Smooth muscle cell (in vitro differentiated cells): ENCODE measurements at regions not wholly inside any gene's neighbourhood (a gene's known extent, or its start where the extent isn't known, plus 50 kb on each side); places are given as distances from the start of the nearest gene placed in this dataset.
"Not testable (repeated sequence)": the region's sequence is repeated elsewhere in the genome, so short reads cannot be mapped to it uniquely, and the experiment has no call there.

Experiments
- DNase-seq: peaks from one replicate; lab custom pipeline; 2025; ENCODE audit not compliant: unreplicated experiment; lab: John Stamatoyannopoulos, UW
- H2AFZ ChIP-seq: fragments of 200-600 bp; sonication (generic); 2 replicates; pipeline ENCODE4 v1.6.0; 2016; ENCODE audit warnings: antibody characterized with exemption, low read depth, mild to moderate bottlenecking
- H3F3A ChIP-seq: fragments of 200-600 bp; sonication (generic); 2 replicates; pipeline ENCODE4 v1.6.0; 2017; ENCODE audit warnings: antibody characterized with exemption, low read depth
- H3K27ac ChIP-seq: fragments of 200-600 bp; sonication (generic); 2 replicates; pipeline ENCODE4 v1.5.1; 2016; ENCODE audit warnings: low read depth, mild to moderate bottlenecking
- H3K27me3 ChIP-seq: fragments of 200-600 bp; sonication (generic); 2 replicates; pipeline ENCODE4 v1.6.1; 2016; ENCODE audit warnings: low read depth, mild to moderate bottlenecking
- H3K36me3 ChIP-seq: fragments of 200-600 bp; sonication (generic); 2 replicates; pipeline ENCODE4 v1.5.1; 2016; ENCODE audit warnings: low read depth
- H3K4me1 ChIP-seq: fragments of 200-600 bp; sonication (generic); 2 replicates; pipeline ENCODE4 v1.5.1; 2016; ENCODE audit warnings: low read depth
- H3K4me2 ChIP-seq: fragments of 200-600 bp; sonication (generic); 2 replicates; pipeline ENCODE4 v1.6.0; 2016; ENCODE audit warnings: mild to moderate bottlenecking
- H3K4me3 ChIP-seq: fragments of 200-600 bp; sonication (generic); 2 replicates; pipeline ENCODE4 v1.5.1; 2016; ENCODE audit warnings: mild to moderate bottlenecking
- H3K79me2 ChIP-seq: fragments of 200-600 bp; sonication (generic); 2 replicates; pipeline ENCODE4 v1.6.0; 2016; ENCODE audit warnings: low read depth, mild to moderate bottlenecking
- H3K9ac ChIP-seq: fragments of 200-600 bp; sonication (generic); 2 replicates; pipeline ENCODE4 v1.6.0; 2016; ENCODE audit warnings: low read depth
- H3K9me3 ChIP-seq: fragments of 200-600 bp; sonication (generic); replicated peaks from 2 replicates; pipeline ENCODE4 v1.5.1; 2016; ENCODE audit warnings: low read depth
- H4K20me1 ChIP-seq: fragments of 200-600 bp; sonication (generic); 2 replicates; pipeline ENCODE4 v1.6.0; 2016; ENCODE audit warnings: low read depth
- WGBS: methylation state at CpG from one replicate; pipeline ENCODE4 v1.1.7; 2016; ENCODE audit warnings: low lambda C conversion rate; 5-methylcytosine and 5-hydroxymethylcytosine counted together
- TF ChIP-seq, protein P1 (sequence below): fragments of 200-600 bp; sonication (generic); IDR thresholded peaks from 2 replicates; pipeline ENCODE4 v1.5.1; 2017; ENCODE audit warnings: borderline replicate concordance, mild to moderate bottlenecking, antibody characterized with exemption; ENCODE audit not compliant: insufficient read depth, poor library complexity, severe bottlenecking

DNA sequence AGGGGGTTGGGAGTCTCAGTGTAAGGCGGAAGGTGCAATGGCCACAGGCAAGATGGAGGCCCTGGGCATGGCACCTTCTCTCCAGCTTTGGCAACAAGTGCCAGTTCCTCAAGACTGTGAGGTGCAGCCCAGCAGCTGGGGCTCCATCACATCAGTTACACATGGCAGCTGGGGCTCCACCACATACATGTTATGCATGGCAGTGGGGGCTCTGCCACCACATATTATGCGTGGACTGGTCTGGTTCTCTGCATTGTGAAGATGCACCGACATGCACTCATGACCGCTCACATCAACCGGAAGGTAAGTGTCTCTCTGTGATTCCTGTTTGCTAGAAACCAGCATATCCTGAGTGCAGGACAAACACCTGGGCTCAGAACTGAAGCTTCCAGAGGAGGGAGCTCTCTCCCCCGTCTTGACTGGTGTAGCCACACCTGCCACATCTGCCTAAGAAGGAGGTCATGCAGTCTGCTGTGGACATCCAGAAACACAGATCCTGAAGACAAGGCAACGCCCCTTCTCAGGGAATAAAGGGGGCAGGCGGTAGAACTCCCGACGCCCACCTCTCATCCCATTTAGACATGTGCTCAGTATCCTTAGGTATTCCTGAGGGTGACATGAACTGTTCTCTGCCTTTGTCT is 104.1 kb upstream of the TMPRSS2 start:
- TF ChIP-seq, protein P1, sequence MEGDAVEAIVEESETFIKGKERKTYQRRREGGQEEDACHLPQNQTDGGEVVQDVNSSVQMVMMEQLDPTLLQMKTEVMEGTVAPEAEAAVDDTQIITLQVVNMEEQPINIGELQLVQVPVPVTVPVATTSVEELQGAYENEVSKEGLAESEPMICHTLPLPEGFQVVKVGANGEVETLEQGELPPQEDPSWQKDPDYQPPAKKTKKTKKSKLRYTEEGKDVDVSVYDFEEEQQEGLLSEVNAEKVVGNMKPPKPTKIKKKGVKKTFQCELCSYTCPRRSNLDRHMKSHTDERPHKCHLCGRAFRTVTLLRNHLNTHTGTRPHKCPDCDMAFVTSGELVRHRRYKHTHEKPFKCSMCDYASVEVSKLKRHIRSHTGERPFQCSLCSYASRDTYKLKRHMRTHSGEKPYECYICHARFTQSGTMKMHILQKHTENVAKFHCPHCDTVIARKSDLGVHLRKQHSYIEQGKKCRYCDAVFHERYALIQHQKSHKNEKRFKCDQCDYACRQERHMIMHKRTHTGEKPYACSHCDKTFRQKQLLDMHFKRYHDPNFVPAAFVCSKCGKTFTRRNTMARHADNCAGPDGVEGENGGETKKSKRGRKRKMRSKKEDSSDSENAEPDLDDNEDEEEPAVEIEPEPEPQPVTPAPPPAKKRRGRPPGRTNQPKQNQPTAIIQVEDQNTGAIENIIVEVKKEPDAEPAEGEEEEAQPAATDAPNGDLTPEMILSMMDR = no peak
- H3K9me3 ChIP-seq = no peaks in the 10 kb centered on the region
- peaks cover 11% of the 10 kb centered on the region for H3K4me1 ChIP-seq
- no peaks in the 10 kb centered on the region for H4K20me1 ChIP-seq
- H3K79me2 ChIP-seq = no peaks in the 10 kb centered on the region
- H3K4me3 ChIP-seq = no peak overlapping the region
- H3K36me3 ChIP-seq = no peaks in the 10 kb centered on the region
- no peak overlapping the region for H2AFZ ChIP-seq
- 43% methylated on average over 10 of the region's 10 CpGs for WGBS
- no peaks in the 10 kb centered on the region for H3K27me3 ChIP-seq
- H3K27ac ChIP-seq = no peak overlapping the region
- no peak for DNase-seq
- no peak overlapping the region for H3K9ac ChIP-seq
- no peaks in the 10 kb centered on the region for H3F3A ChIP-seq
- H3K4me2 ChIP-seq = peak overlapping the region; percentile 74

DNA sequence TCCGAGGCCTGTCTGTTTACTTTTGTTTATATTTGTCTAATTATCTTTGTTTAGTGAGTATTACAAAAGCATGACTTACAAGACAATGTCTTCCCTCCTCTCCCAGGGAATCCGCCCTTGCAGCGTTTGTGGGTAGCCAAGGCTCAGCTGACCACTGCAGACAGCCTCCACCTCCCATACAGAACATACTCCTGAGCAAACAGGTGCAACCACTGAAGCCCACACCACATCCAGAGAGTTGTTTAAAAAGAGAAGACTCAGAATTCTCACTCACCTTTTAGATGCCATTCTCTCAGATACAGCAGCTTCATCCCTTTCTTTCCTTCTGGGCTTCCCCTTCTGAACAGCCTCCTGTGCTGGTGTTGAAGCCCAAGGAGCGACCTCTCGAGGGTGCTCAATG is 103.5 kb upstream of the TMPRSS2 start:
- no peak for DNase-seq
- Histone ChIP-seq H3K27me3 (no peaks in the 10 kb centered on the region), H3K4me3 (no peak overlapping the region), H3K27ac (no peak overlapping the region), H2AFZ (no peak overlapping the region), H4K20me1 (no peaks in the 10 kb centered on the region), H3K9me3 (no peaks in the 10 kb centered on the region), H3K9ac (no peak overlapping the region), H3K79me2 (no peaks in the 10 kb centered on the region), H3K4me2 (no peak overlapping the region), H3K4me1 (peaks cover 11% of the 10 kb centered on the region), H3K36me3 (no peaks in the 10 kb centered on the region), H3F3A (no peaks in the 10 kb centered on the region)
- TF ChIP-seq, protein P1 = no peak
- WGBS = 91% methylated on average over 5 of the region's 5 CpGs

DNA sequence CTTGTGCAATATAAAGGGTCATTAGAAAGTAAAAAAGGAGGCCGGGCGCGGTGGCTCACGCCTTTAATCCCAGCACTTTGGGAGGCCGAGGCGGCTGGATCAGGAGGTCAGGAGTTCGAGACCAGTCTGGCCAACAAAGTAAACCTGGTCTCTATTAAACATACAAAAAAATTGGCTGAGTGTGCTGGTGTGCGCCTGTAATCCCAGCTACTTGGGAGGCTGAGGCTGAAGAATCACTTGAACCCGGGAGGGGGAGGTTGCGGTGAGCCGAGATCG is 102.8 kb upstream of the TMPRSS2 start:
- 94% methylated on average over 12 of the region's 12 CpGs for WGBS
- not testable (repeated sequence) for H2AFZ ChIP-seq, H3K9me3 ChIP-seq, H3K36me3 ChIP-seq, H3K9ac ChIP-seq, H3K4me3 ChIP-seq, H3K79me2 ChIP-seq, H3K27me3 ChIP-seq, H4K20me1 ChIP-seq, DNase-seq, H3K4me2 ChIP-seq, H3K27ac ChIP-seq, H3F3A ChIP-seq
- H3K4me1 ChIP-seq = peaks cover 11% of the 10 kb centered on the region

DNA sequence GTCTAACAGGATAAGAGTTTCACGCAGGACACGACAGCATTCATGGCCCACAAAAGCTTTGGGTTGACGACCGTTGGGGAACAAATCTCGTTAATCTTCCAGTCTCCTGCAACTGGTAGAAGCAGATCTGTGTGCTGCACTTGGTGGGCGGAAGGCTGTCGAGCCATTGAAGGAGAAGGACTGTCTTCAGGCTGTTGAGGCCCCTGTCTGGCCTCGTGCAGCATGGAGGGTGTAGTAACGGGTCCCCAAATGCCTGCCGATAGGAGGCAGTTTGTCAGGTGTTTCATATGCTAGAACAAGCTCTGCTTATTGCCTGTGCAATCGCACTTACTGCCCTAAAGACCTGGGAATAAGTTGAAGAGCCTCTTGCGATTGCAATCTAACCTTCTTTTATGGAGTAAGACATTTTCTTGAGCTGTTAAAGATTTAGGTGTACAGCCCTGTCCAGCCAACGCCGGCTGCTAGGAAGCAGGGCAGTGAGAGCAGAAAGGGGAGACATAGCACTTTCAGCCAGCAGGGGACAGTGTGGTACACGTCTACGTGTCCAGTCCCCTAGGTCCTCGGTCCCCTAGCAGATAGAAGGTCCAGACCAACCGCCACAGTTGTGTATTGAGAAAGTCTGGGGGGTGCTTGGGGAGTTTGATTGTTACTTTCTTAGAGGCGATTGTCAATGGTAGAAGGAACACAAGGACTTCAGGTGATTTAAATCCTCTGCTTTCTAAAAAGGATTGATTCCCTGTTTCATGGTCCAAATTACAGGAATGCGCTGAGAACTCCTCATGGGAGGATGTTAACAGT is 102.3 kb upstream of the TMPRSS2 start:
- H3K9ac ChIP-seq = no peak overlapping the region
- H4K20me1 ChIP-seq = no peaks in the 10 kb centered on the region
- no peak overlapping the region for H2AFZ ChIP-seq
- WGBS = 56% methylated on average over 20 of the region's 20 CpGs
- no peak overlapping the region for H3K4me3 ChIP-seq
- TF ChIP-seq, protein P1 = peak; percentile 59
- no peaks in the 10 kb centered on the region for H3K79me2 ChIP-seq
- no peak for DNase-seq
- peaks cover 11% of the 10 kb centered on the region for H3K4me1 ChIP-seq
- no peak overlapping the region for H3K27ac ChIP-seq
- H3K27me3 ChIP-seq = no peaks in the 10 kb centered on the region
- H3F3A ChIP-seq = no peaks in the 10 kb centered on the region
- no peaks in the 10 kb centered on the region for H3K9me3 ChIP-seq
- no peak overlapping the region for H3K4me2 ChIP-seq
- no peaks in the 10 kb centered on the region for H3K36me3 ChIP-seq
